GM12872 (cell line): ENCODE measurements at regions not wholly inside any gene's neighbourhood (a gene's known extent, or its start where the extent isn't known, plus 50 kb on each side); places are given as distances from the start of the nearest gene placed in this dataset.

Source experiments
- CTCF ChIP-seq: IDR thresholded peaks from 3 replicates; pipeline ENCODE4 v1.5.1; 2011; ENCODE audit warnings: low read depth, mild to moderate bottlenecking, low read length, moderate library complexity; ENCODE audit not compliant: insufficient read depth

- no peak for TF ChIP-seq CTCF
These were observed 272.3 kb upstream of the PKDCC start for GRCh38 chr2:41775366-41776025.

- no peak for TF ChIP-seq CTCF
These were observed 267.9 kb upstream of the PKDCC start for GRCh38 chr2:41779888-41780287.

GRCh38 chr2:41782306-41783158 is 265.3 kb upstream of the PKDCC start:
- peak; percentile 64 for TF ChIP-seq CTCF

- no peak for TF ChIP-seq CTCF
These were observed 263.3 kb upstream of the PKDCC start for GRCh38 chr2:41784496-41784895.

- no peak for TF ChIP-seq CTCF
These were observed 262.4 kb upstream of the PKDCC start for GRCh38 chr2:41785251-41786022.

- TF ChIP-seq CTCF: no peak
These were observed 256.3 kb upstream of the PKDCC start for GRCh38 chr2:41791523-41791922.

GRCh38 chr2:41803361-41803760 is 244.5 kb upstream of the PKDCC start:
- TF ChIP-seq CTCF: no peak
